ENCODE measurements at regions not wholly inside any gene's neighbourhood (a gene's known extent, or its start where the extent isn't known, plus 50 kb on each side); places are given as distances from the start of the nearest gene placed in this dataset.

GRCh38 chr4:175341203-175341755 is 423.1 kb downstream of the ADAM29 start:
- no peak for TF ChIP-seq CTCF (conservative IDR thresholded peaks at IDR 0.05; ENCODE audit: low read length)
- no peak for TF ChIP-seq EZH2phosphoT487 (IDR thresholded peaks at IDR 0.05; ENCODE audit: borderline replicate concordance)
